Stimulated activated CD8-positive, alpha-beta memory T cell treated with anti-CD3 and anti-CD28 coated beads, Interleukin-12 subunit alpha, Interleukin-12 subunit beta, amount 100 ng/mL, for 24 hours (primary cell): ENCODE measurements at regions not wholly inside any gene's neighbourhood (a gene's known extent, or its start where the extent isn't known, plus 50 kb on each side); places are given as distances from the start of the nearest gene placed in this dataset.

Source experiments
- DNase-seq: peaks from one replicate; pipeline ENCODE4 v3.0.0-alpha.2; 2020; ENCODE audit errors: extremely low read depth

DNA sequence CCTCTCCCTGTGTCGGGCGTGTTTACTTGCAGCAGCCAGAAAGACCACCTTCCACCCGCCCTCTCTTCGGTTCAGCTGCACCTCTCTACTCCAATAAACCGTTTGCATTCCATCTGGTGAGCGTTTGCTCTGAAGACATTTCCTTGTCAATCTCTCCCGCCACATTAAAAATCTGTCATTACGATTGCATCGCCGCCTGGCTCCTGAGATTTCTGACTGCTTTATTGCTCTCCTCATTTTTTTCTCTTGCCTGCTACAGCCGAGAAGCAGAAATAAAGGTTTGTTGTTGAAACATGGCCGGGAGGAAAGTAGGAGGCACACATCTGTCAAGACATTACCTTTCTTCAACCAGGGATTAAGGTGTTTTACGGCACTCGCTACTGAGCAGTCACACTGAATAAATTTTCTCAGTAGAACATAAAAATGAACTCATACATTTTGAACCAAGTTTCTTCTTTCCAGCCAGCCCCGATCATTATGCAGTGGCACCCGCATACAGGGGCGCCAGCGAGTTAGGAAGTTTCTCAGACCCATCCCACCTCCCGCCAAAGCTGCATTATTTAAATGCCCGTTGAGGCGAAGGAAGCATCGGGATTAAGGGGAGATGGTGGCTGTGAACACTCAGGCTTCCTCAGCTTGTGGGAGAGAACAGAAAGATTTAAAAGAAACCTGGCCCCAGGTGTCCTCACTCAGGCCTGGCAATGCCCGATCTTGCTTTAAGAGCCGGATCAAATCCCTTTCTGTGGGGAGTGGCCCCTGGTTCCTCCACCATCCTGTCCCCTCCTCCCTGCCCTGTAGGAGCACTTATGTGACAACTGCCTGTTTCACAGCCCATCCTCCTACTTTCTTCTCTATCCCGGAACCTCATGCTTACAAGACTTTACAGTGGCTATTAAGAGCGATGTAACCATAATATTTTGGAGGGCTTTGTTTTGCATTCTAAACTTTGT lies 1108.9 kb downstream of the BCL11B start:
- DNase-seq = no peak

DNA sequence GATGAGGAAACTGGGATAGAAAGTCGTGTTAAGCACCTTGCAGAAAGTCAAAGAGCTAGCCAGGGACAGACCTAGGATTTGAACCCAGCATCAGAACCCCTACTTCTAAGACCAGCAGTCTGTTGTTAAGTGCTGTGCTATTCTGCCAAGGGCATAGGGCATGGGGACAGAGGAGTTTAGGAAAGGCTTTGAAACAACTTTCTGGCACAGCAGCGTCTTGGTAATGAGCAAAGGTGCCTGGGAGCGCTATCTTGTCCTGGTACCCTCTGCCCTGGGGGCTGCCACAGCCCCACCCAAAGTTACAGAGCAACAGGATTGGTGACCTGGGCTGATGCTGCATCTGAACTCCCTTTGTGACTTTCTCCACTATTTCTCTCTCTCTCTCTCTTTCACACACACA lies 1108.1 kb downstream of the BCL11B start:
- DNase-seq = no peak

DNA sequence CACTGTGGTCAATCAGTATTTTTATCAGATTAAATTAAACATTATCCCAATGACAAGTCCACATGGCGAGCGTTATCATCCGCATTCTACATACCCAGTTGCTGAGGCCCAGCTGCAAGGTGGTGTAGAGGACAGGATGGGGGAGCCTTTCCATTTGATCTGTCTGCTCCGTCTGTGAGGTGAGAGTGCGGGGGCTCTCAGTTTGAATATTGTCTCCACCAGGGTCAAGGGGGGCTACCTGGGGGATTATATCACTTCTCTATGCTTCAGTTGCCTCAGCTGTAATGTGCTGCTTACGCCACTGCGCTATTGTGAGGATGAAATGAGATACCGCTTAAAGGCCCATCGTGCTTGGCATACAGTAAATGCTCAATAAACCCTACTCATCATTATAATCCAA lies 1106.0 kb downstream of the BCL11B start:
- no peak for DNase-seq

DNA sequence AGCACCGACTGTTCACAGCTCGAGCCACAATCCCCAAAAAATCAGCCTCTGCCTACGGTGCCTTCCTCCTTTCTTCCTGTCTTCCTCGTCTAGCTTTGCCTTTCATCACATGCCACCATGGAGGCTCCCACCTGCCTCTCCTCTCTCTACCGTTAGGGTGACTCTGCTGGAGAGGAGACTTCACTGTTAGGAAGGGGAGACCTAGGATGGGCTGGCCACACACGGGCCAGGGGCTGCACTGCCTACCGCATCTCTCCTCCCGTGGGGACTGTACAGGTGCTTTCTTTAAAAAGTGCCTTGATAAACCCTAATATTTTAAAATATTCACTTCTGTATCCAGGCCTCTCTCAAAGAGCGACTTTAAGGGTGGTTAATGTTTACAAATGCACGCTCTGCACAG lies 1104.7 kb downstream of the BCL11B start:
- DNase-seq = no peak

DNA sequence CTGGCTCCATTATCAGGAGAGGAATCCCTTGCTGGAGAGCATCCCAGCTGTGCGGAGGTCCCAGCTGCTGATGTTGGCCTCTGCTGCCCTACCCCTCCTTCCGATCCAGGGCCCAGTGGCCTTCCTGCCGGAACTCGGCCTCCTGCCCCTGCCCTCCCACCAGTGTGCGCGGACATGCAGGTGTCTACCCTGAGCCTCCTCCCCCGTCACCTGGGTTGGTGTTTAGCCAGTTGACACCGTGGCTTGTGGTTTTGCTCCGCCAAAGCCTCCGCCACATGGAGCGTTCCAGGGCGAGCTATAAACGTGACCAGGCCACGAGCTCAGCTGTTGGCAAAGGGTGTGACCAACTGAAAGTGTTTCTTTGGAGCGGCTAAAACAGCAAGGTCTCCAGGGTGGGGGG lies 1104.3 kb downstream of the BCL11B start:
- no peak for DNase-seq

DNA sequence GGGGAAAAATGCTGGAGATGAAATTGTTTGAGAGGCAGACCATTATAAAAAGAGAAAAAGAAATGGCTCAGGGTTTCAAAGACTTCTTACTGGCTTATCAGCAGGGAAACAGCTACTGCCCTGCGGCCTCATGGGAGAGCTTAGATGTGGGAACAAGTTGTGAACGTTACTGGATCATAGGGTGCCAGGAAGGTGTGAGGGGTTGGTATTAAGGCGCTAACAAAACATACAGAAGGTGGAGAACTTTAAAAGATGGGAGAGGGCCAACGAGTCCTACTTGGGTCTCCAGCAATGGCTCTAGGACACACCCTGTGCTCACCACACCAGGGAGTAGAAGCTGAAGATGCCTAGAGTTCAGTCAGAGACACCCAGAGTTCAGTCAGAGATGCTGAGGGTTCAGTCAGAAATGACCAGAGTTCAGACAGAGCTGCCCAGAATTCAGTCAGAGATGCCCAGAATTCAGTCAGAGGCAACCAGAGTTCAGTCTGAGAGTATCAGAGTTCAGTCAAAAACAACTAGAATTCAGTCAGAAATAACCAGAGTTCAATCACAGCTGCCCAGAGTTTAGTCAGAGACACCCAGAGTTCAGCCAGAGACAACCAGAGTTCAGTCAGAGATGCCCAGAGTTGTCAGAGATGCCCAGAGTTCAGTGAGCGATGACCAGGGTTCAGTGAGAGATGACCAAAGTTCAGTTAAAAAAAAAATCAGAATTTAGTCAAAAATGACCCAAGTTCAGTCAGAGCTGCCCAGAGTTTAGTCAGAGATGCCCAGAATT lies 1103.6 kb downstream of the BCL11B start:
- DNase-seq = no peak

DNA sequence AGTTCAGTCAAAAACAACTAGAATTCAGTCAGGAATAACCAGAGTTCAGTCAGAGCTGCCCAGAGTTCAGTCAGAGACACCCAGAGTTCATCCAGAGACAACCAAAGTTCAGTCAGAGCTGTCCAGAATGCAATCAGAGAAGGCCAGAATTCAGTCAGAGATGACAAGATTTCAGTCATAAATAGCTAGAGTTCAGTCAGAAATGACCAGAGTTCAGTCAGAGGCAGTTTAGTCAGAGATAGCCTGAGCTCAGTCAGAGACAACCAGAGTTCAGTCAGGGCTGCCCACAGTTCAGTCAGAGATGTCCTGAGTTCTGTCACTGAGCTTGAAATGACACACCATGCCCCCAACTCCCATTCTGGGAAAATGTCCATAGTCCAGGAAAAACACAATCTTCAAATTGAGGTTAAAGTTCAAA lies 1102.8 kb downstream of the BCL11B start:
- no peak for DNase-seq

DNA sequence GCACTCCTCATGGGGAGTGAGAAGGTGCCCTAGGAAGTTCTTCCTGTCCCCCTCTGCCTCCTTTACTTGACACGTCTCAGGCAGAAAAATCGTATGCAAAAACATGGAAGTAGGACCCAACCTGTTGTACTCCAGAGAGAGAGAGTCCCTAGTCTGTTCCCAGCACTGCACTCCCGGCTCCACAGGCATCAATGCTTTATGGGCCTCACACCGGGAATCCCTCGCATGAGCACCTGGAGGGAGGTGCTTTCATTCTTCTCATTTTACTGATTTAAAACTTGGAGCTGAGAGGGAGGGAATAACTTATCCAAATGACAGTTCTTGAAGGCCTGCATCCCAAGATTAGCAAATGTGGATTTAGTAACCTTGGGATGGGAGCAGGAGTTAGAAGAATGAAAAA lies 1101.4 kb downstream of the BCL11B start:
- DNase-seq = no peak

DNA sequence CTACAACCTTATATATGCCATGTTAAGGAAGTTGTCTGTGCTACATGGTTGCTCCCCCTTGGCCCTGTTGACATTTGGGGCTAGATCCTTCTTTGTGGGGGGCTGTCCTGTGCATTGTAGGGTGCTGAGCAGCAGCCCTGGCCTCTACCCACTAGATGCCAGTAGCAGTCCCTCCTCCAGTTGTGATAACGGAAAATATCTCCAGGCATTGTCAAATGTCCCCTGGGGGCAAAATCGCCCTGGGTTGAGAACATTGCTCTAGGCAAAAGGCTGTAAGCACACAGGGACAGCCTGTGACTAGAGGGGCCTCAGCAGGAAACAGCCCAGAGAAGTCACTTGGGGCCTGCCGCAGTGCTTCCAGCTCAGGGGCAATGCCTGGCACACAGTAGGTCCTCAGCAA lies 1100.3 kb downstream of the BCL11B start:
- DNase-seq = no peak

DNA sequence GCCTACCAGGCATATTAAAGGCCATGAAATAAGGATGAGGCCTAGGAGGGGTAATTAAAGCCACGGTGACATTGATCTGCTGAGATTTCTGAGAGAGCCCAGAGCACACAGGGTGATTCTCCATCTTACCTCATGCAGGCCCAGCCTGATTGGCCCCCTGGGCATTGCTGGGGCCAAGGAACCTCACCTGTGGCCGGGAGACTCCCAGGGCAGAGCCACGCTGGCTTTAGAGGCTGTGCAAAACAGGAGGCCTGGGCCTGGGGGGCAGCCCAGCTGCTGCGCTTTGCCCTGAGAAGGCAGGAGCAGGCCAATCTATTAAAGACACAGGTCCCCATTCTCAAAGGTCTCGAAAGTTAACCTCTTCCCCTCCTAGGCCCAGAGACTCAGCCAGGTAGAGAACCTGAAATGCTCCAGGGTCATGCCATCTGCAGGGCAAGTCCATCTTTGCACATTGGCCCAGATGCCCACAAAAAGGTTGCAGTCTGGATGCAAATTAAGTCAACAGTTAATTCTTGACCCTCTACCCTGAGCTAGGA lies 1099.7 kb downstream of the BCL11B start:
- no peak for DNase-seq

DNA sequence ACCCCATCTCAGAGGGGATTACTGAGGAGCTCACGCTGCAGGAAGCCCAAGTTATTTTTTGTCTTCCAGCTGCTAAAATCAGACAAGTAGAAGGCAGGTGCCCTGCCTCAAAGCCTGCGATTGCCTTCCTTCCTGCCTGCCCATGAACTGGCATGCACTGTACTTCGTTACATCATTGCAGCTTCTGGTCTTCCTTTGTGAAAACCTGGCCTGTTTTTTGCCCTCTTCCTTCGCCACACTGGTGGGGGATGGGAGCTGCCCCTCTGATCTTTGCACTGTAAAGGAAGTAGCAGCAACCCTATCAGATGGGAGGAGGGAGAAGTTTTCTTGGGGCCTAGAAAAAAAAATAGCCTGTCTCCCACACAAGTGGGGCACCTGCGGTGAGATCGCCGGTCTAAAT lies 1098.7 kb downstream of the BCL11B start:
- DNase-seq = no peak

DNA sequence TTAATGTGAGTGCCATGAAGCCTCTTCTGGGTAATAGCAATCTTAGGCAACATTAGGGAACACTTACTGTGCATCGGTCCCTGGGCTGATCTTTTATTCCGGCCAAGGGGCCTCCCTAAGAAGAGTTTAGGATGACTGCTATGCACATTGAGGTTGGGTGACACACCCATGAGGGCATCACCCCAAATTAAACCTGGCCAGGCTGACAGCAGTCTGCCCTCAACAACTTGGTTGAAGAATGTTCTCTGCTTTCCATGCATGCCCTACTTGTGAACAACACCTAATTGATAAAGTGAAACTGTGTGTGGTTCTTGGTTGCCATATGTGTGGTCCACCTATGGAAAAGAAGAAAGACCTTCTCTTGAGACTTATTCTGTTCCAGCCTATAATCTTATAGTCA lies 1098.0 kb downstream of the BCL11B start:
- no peak for DNase-seq

DNA sequence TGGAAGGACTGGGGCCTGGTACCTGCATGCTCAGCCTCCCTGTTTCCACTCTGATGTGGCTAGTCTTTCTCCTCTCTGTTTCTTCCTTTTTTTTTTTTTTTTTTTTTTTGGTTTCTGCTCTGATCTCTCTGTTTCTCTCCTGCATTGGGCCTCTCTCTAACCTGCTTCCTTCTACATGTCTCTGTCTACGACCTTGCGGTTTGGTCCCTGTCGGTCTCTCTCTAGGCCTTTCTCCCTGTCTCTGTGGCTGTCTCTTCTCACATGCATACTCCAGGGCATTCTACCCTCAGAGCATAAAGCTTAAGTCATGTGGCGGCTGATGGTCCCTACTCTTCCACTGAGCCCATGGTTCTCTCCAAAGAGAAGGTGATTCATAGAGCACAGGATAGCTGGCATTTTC lies 1096.6 kb downstream of the BCL11B start:
- DNase-seq = no peak

DNA sequence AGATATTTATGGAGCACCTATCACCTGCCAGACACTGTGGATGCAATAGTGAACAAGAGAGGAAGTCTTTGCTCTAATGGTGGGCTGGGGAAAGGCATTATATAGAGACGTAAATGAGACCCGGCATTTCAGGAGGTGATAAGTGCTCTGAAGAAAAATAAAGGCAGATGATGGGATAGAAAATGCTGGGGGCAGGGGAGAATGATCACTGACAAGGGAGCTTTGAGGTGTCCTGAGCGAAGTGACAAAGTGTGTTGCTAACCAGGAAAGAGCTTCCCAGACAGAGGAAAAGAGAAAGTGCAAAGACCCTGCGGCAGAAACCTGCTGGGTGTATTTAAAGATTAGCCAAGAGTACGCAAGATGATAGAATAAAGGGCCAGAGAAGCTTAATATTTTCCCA lies 1096.1 kb downstream of the BCL11B start:
- no peak for DNase-seq

DNA sequence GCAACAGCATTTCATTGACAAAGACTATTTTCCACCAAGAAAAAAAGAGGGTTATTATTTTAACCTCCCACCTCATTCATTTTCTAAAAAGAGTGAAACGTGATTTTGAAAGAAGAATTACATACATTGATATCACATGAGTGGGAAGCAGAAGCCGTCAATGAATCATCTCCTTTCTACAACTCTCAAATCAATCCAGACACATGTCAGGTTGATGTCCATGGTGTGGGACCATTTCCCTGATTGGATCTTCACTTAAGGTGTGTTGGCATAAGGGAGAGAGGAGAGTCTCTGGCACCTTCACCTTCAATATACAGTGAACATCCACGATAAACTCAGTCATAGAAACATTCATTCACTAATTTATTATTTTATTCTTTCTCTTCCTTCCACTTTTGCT lies 1095.1 kb downstream of the BCL11B start:
- DNase-seq = no peak

DNA sequence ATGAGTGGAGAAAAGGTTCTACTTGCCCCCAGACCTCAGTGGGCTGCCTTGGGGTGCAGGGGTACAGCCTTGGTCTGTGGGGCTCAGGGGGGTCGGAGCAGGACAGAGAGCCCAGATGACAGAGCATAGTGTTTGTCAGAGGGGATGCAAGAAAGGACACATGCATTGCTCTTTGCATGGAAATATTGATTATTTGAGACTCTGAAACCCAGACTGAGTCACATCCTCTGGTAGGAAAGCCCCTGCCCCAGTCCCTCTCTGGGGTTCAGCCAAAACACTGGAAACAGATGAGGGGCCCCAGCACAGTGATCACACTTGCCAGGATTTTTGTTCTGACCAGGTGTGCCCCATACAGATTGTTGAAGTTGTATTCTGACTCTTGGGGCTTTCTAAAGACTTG lies 1094.4 kb downstream of the BCL11B start:
- no peak for DNase-seq

DNA sequence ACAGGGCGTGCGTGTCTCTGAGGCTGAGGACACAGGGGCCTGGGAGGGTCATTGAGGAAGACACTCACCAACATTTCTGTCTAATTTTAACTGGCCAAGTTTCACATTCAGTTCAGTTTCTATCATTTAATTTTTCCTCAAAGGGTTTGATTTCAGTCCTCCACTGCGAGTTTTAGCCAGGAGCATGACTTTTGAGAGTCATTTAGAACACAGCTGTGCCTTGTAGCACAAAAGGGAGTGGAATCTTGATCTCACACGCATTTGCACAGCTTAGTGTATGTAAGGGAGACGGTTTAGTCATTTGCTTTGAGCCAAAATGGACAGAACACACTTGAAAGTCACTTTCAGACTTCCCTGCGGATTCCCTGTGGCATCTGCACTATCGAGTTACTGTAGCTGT lies 1090.8 kb downstream of the BCL11B start:
- DNase-seq = no peak

DNA sequence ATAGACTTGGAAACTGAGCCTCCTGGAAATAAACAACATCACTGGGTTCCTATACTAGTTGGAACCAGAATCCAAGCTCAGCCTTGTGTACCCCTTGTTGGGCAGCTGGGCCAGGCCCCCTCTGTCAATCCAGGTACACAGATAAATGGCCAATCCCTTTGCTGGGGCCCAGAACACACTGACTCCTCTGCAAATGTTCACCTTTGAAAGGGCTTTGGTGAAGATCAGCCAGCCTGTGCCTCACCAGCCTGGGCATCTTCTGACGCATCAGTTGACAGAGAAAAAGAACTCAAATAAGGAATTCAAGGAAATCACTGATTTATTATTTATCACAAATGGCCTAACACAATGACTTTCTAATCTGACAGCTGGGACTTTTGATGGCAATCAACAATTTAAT lies 1090.2 kb downstream of the BCL11B start:
- DNase-seq = no peak

DNA sequence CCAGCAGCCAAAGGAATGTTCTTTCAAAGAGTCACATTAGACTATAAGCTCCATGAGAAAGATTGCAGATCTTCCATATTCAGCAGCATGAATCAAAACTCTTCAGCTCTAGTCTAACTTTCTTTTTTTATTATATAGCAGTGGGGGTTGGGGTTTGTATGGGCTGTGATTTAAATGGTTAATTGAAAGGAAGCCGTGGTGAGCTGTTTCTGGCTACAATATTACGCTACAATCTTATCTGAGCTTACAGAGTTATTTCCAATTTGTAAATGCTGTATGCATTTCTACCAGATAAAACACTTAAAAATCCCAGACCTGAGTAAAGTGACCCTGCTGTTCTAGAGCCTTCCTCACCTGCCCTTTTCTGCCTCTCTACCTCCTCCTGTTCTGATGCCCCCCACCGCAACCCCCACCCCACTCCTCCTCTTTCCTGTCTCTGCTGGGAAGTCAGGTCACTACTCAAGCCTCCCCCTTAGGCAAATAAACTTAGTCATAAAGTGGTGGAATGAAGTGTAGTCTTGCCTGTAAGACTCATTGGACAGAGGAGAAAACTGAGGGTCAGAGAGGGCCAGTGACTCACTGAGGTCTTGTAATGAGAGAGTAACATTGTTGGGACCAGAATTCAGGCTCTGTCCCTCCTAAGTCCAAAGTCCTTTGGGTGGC lies 1089.5 kb downstream of the BCL11B start:
- no peak for DNase-seq

DNA sequence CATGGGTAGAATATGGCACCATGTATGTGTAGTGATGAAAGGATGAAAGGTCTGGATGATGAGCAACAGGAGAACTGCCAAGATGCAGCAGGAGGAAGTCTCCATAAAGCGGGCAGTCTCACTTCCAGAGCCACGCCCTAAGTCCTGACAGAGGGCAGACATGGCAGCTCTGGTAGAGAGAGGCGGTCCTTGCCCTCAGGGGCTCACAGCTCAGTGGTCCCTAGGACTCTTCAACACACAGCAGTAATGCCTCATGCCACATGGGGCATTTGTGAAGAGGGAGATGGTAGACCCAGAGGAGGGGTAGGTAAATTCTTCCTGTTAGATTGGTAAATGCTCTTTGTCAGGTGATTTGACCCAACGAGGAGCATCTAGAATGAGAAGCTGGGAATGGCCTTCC lies 1088.4 kb downstream of the BCL11B start:
- no peak for DNase-seq

DNA sequence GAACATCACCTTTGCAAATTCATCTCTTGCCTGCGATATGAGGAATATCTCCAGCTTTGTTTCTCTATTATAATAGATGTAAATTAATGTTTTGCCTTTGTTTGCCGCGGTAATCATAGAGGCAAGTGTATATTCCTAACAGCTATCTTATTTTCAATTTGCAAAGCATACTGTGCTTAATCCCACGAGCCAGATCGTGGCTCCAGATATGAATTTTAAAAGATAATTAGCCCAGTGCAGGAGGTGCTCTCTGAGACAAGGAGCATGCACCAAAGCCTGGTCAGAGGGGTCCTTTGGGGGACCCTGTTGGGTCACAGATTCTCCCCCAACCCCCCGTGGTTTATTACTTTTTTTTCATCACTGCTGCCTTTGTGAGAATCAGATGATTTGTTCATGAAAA lies 1087.5 kb downstream of the BCL11B start:
- no peak for DNase-seq

DNA sequence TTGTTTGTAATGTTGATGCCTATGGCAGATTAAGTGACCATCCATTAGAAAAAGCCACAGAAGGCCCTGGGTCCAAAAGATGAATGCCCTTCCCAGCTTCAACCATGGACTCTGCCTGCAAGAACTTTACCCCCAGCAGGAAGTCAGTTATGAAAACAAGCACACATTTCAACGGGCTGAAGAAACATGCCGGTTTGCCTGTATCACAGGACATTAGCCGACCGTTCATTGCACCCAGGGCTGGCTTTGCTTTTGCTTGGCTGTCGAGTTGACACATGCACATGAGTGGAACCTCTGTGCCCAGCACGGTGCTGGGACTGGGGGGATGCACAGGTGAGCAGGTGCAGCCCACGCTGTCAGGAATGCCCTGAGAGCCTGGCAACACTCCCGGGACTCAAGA lies 1087.0 kb downstream of the BCL11B start:
- DNase-seq = no peak
